HG03439 (cell line): ENCODE measurements at regions not wholly inside any gene's neighbourhood (a gene's known extent, or its start where the extent isn't known, plus 50 kb on each side); places are given as distances from the start of the nearest gene placed in this dataset.

Experiments used
- ATAC-seq: cut with Tn5 transposase; IDR thresholded peaks from one replicate; pipeline ENCODE4 v1.9.1; 2021; ENCODE audit warnings: mild to moderate bottlenecking, moderate library complexity; ENCODE audit not compliant: unreplicated experiment

- ATAC-seq: no peak
Measured at GRCh38 chr11:95294701-95295100, 63.7 kb upstream of the SESN3 start.

GRCh38 chr11:95293116-95293515 is 62.1 kb upstream of the SESN3 start:
- no peak for ATAC-seq

GRCh38 chr11:95291946-95292345 is 60.9 kb upstream of the SESN3 start:
- ATAC-seq: no peak

GRCh38 chr11:95289378-95290101 is 58.5 kb upstream of the SESN3 start:
- ATAC-seq: no peak

- ATAC-seq: no peak
Measured at GRCh38 chr11:95284057-95285052, 53.4 kb upstream of the SESN3 start.

DNA sequence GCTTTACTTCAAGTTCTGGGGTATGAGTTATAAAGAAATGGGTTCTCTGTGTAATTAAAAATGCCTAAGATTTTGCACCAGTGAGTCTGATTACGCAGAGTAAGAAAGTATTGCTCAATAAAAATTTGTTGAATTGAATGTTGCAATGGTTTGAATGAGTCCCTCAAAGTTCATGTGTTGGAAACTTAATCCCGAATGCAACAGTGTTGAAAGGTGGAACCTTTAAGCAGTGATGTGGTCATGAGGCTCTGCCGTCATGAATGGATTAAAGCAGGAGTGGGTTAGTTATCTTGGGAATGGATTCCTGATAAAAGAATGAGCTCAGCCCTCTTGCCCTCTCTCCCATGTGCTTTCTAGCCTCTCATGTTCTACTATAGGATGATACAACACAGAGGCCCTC is 52.6 kb upstream of the SESN3 start:
- ATAC-seq: no peak

GRCh38 chr11:95283146-95283545 is 52.1 kb upstream of the SESN3 start:
- ATAC-seq: no peak

DNA sequence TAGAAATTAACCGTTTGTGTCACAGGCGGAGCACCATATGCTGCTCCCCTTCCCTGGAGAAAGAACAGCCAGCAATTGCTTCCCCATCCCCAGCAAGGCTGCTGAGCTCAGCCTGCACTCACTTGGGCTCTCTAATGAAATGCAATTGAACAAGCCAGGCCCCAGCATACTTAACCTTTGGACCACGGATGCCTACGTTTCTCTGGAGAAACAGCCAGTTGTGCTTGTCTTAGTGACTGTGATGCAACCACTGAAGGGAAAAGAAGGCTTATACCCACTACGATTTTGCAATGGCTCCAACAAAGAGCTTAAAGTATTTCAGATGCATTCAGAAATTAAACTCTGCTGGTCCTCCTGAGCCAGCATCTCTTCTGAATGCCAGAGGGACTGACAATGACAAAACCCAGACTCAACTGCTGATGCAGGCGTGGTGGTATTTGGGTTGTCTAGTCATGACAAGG is 51.3 kb upstream of the SESN3 start:
- no peak for ATAC-seq
